HCT116 (cell line): ENCODE measurements at regions not wholly inside any gene's neighbourhood (a gene's known extent, or its start where the extent isn't known, plus 50 kb on each side); places are given as distances from the start of the nearest gene placed in this dataset.

ENCODE experiments used
- ATF3 ChIP-seq: IDR thresholded peaks from 2 replicates; pipeline ENCODE4 v1.6.1; 2012
- CEBPB ChIP-seq: IDR thresholded peaks from 2 replicates; pipeline ENCODE4 v1.6.1; 2012; ENCODE audit warnings: low read depth
- CTCF ChIP-seq, 3 experiments: fragments of 200-600 bp in 1 of 3; sonication (generic) in 1 of 3; IDR thresholded peaks in 2 of 3; conservative IDR thresholded peaks in 1 of 3; 2 replicates each; pipeline ENCODE4 v1.5.1; 2012 to 2017; ENCODE audit warnings: low read depth in 2 of 3, low read length in 2 of 3, antibody characterized with exemption in 1 of 3, borderline replicate concordance in 1 of 3, control low read depth in 1 of 3, mild to moderate bottlenecking in 1 of 3, mixed read lengths in 1 of 3, mixed run types in 1 of 3, moderate library complexity in 1 of 3; ENCODE audit not compliant: insufficient read depth in 1 of 3
- ELF1 ChIP-seq: IDR thresholded peaks from 2 replicates; pipeline ENCODE4 v1.6.1; 2012; ENCODE audit warnings: low read depth, borderline replicate concordance
- EZH2 ChIP-seq: fragments of 200-600 bp; sonication (generic); IDR thresholded peaks from 2 replicates; pipeline ENCODE4 v1.6.1; 2017; ENCODE audit warnings: antibody characterized with exemption, mixed run types
- EZH2phosphoT487 ChIP-seq: fragments of 200-600 bp; IDR thresholded peaks from 2 replicates; pipeline ENCODE4 v1.6.1; 2018; ENCODE audit warnings: antibody characterized with exemption, borderline replicate concordance
- FOSL1 ChIP-seq: IDR thresholded peaks from 2 replicates; pipeline ENCODE4 v1.6.1; 2012; ENCODE audit warnings: low read depth
- JUND ChIP-seq: IDR thresholded peaks from 2 replicates; pipeline ENCODE4 v1.6.1; 2012
- MAX ChIP-seq: IDR thresholded peaks from 2 replicates; pipeline ENCODE4 v1.6.1; 2012
- POLR2A ChIP-seq: IDR thresholded peaks from 2 replicates; pipeline ENCODE4 v1.7.0; 2011; ENCODE audit warnings: borderline replicate concordance; ENCODE audit not compliant: insufficient read depth, insufficient read length; ENCODE audit errors: extremely low read depth
- POLR2AphosphoS5 ChIP-seq: IDR thresholded peaks from 2 replicates; pipeline ENCODE4 v1.6.1; 2011; ENCODE audit warnings: mild to moderate bottlenecking, low read depth, low read length, moderate library complexity
- RAD21 ChIP-seq: IDR thresholded peaks from 2 replicates; pipeline ENCODE4 v1.6.1; 2012; ENCODE audit warnings: low read depth, mild to moderate bottlenecking

GRCh38 chr3:34216711-34217335 lies 418.4 kb downstream of the PDCD6IP start:
- TF ChIP-seq CTCF (IDR thresholded peaks at IDR 0.05 in 2 of 3, conservative IDR thresholded peaks at IDR 0.05 in 1 of 3; ENCODE audit: borderline replicate concordance in 1 of 3, insufficient read depth in 1 of 3, low read depth in 2 of 3, low read length in 2 of 3) (no peak), JUND (no peak), POLR2A (no peak), POLR2AphosphoS5 (no peak), CEBPB (no peak), RAD21 (no peak), ELF1 (no peak), EZH2 (no peak), MAX (no peak), FOSL1 (no peak), ATF3 (no peak), EZH2phosphoT487 (no peak)
